ENCODE measurements at regions not wholly inside any gene's neighbourhood (a gene's known extent, or its start where the extent isn't known, plus 50 kb on each side); places are given as distances from the start of the nearest gene placed in this dataset.
"Not testable (repeated sequence)": the region's sequence is repeated elsewhere in the genome, so short reads cannot be mapped to it uniquely, and the experiment has no call there.

DNA sequence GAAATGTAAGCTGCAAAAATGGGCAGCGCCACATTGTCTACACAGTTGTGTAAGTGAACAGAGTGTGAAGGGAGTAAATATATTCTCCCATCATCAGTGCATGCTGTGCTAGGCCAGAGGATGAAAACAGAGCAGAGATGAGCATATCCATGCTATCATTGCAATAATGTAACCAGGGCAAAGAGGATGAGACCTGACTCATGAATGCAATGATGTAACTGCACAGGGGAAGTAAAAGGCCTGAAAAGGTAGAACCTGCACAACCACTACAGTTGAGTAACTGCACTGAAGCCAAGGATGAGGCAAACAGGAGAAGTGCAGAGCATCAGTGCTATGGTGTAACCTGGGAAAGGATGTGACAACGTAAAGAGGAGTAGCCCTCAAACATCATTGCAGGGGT is 220.4 kb upstream of the FAM47C start:
- no peak for DNase-seq (ENCODE audit: low read depth in 1 of 2, low spot score in 1 of 2)
- in situ Hi-C loops (cut with HindIII; ENCODE audit: low pct_unique_long_range_greater_than_20kb, low sequenced_read_pairs), result no loop called here
- no peak for TF ChIP-seq JUND (IDR thresholded peaks at IDR 0.05; ENCODE audit: low read depth)

- in situ Hi-C loops (cut with HindIII; ENCODE audit: low pct_unique_long_range_greater_than_20kb, low sequenced_read_pairs), result no loop called here
- TF ChIP-seq JUND (IDR thresholded peaks at IDR 0.05; ENCODE audit: low read depth), result no peak
- no peak for DNase-seq (ENCODE audit: low read depth in 1 of 2, low spot score in 1 of 2)
Measured at GRCh38 chrX:36803151-36803550, 205.0 kb upstream of the FAM47C start.

- DNase-seq (ENCODE audit: low read depth in 1 of 2, low spot score in 1 of 2), result no peak
- no peak for TF ChIP-seq JUND (IDR thresholded peaks at IDR 0.05; ENCODE audit: low read depth)
- in situ Hi-C loops (cut with HindIII; ENCODE audit: low pct_unique_long_range_greater_than_20kb, low sequenced_read_pairs), result no loop called here
Measured at GRCh38 chrX:36804066-36804465, 204.1 kb upstream of the FAM47C start.

DNA sequence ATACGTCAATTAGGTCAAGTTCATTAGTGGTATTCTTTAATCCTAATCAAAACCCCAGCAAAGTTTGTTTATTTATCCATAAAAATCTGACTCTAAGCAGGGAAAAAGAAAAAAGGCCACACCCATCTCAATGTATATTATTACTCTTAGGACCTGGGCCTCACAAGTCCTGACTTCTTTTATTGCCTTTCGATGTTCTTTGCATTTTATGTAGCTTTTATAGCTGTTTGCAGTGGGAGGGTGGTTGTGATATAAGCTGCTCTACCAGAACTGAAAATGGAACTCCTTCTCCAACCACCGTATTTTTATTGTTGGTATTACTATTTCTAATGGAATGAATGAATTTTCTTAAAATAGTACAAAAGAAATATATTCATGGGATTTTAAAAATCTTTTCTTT is 163.3 kb upstream of the FAM47C start:
- DNase-seq (ENCODE audit: low read depth in 1 of 2, low spot score in 1 of 2), result no peak
- in situ Hi-C loops (cut with HindIII; ENCODE audit: low pct_unique_long_range_greater_than_20kb, low sequenced_read_pairs), result no loop called here
- no peak for TF ChIP-seq JUND (IDR thresholded peaks at IDR 0.05; ENCODE audit: low read depth)

DNA sequence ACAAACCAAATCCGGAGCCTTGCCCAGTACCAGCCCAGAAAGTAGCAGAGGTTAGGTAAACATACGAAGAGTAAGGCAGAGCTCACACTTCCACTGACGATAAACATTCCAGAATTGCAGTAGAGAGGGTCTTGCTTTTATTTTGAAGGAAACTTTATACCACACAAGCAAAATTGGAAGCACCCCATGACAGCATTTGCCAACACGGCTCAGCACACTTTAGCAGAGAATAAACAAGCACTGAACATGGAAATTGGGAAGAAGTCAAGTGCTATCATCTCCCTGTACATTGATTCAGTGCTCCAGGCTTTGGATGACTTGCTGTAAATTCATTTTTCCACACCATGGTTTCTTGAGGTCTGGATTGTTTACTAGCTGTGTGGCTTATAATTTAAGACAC is 160.7 kb upstream of the FAM47C start:
- in situ Hi-C loops (cut with HindIII; ENCODE audit: low pct_unique_long_range_greater_than_20kb, low sequenced_read_pairs), result no loop called here
- no peak for DNase-seq (ENCODE audit: low read depth in 1 of 2, low spot score in 1 of 2)
- TF ChIP-seq JUND (IDR thresholded peaks at IDR 0.05; ENCODE audit: low read depth), result no peak

GRCh38 chrX:36849407-36849806 is 158.8 kb upstream of the FAM47C start:
- no peak for DNase-seq (ENCODE audit: low read depth in 1 of 2, low spot score in 1 of 2)
- no peak for TF ChIP-seq JUND (IDR thresholded peaks at IDR 0.05; ENCODE audit: low read depth)
- in situ Hi-C loops (cut with HindIII; ENCODE audit: low pct_unique_long_range_greater_than_20kb, low sequenced_read_pairs), result no loop called here

GRCh38 chrX:36856849-36857248 is 151.3 kb upstream of the FAM47C start:
- TF ChIP-seq JUND (IDR thresholded peaks at IDR 0.05; ENCODE audit: low read depth), result no peak
- in situ Hi-C loops (cut with HindIII; ENCODE audit: low pct_unique_long_range_greater_than_20kb, low sequenced_read_pairs), result no loop called here
- no peak for DNase-seq (ENCODE audit: low read depth in 1 of 2, low spot score in 1 of 2)

- TF ChIP-seq JUND (IDR thresholded peaks at IDR 0.05; ENCODE audit: low read depth), result no peak
- in situ Hi-C loops (cut with HindIII; ENCODE audit: low pct_unique_long_range_greater_than_20kb, low sequenced_read_pairs), result no loop called here
- DNase-seq (ENCODE audit: low read depth in 1 of 2, low spot score in 1 of 2), result no peak
Measured at GRCh38 chrX:36859231-36859630, 148.9 kb upstream of the FAM47C start.

DNA sequence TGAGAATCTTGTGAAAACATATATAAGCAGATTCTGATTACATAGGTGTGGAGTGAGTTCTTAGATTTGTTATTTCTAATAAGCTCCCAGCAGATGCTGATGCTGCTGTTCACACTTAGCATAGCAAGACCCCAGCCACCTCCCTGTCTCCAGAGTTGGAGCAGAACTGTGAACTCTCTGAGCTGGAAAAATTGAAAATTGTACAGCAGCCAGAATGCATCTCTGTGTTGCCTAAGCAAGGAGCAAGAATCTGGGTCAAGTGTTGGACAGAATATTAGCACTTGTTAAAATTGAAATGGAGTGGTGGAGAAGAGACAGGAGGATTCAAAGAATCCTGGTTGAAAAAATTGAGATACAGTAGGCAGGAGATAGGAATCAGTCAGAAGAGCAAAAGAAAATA is 146.6 kb upstream of the FAM47C start:
- in situ Hi-C loops (cut with HindIII; ENCODE audit: low pct_unique_long_range_greater_than_20kb, low sequenced_read_pairs), result no loop called here
- DNase-seq (ENCODE audit: low read depth in 1 of 2, low spot score in 1 of 2), result no peak
- no peak for TF ChIP-seq JUND (IDR thresholded peaks at IDR 0.05; ENCODE audit: low read depth)

DNA sequence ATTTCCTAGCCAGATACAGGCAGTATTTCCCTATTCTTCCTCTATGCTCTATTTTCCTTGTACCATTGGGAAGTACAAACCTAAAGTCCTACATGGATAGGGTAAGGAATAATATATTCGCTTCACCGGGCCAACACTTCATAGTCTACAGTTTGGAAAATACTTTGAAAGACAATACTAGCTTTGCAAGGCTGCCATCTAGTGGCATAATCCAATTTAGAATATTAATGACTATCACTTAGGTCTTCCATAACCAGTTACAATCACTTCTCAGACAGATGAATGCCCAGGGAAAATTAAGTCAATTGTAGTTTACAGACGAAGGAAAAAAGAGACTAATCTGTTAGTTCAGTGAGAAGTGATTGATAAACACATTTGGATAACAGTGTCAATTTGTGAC is 141.0 kb upstream of the FAM47C start:
- peak in 1 of 2 experiments; percentile 56 for DNase-seq (ENCODE audit: low read depth in 1 of 2, low spot score in 1 of 2)
- in situ Hi-C loops (cut with HindIII; ENCODE audit: low pct_unique_long_range_greater_than_20kb, low sequenced_read_pairs), result no loop called here
- TF ChIP-seq JUND (IDR thresholded peaks at IDR 0.05; ENCODE audit: low read depth), result no peak

GRCh38 chrX:36868592-36868991 is 139.6 kb upstream of the FAM47C start:
- in situ Hi-C loops (cut with HindIII; ENCODE audit: low pct_unique_long_range_greater_than_20kb, low sequenced_read_pairs), result no loop called here
- DNase-seq (ENCODE audit: low read depth in 1 of 2, low spot score in 1 of 2), result no peak
- no peak for TF ChIP-seq JUND (IDR thresholded peaks at IDR 0.05; ENCODE audit: low read depth)

DNA sequence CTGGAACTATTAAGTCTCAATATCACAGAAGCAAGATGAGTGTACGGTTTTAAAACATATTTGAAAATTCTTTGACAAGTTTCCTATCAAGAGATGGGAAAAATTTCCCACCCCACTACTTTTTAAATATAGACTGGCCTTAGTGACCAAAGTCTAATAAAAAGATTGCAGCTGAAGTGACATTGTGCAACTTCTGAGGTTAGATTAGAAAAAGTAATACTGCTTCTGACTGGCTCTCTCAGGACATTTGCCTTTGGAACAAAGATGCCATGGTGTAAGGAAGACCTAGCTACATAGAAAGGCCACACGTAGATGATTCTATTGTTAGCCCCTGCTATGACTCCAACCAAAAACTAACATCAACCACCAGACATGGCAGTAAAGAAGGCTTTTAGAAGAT is 138.7 kb upstream of the FAM47C start:
- in situ Hi-C loops (cut with HindIII; ENCODE audit: low pct_unique_long_range_greater_than_20kb, low sequenced_read_pairs), result no loop called here

DNA sequence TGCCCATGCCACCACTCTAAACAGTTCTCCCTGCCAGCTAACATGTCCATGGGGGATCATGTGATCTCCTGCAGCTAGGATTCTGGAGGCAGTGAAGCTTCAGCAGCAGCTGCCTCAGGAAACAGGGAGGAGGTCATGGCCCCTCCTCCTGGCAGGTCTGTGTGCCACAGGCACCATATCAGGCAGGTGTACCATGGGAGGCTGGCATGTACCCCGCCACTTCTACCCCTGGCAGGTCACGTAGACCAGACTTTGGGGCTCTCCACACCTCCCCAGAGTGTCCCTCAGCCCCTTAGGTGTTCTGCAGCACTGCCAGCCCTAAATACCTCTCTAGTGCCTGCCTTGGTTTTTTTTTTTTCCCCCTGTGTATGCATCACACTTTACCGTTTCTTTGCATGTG is 110.5 kb upstream of the FAM47C start:
- in situ Hi-C loops (cut with HindIII; ENCODE audit: low pct_unique_long_range_greater_than_20kb, low sequenced_read_pairs), result no loop called here
- no peak for DNase-seq (ENCODE audit: low read depth in 1 of 2, low spot score in 1 of 2)
- TF ChIP-seq JUND (IDR thresholded peaks at IDR 0.05; ENCODE audit: low read depth), result no peak

More for the DNA sequence above, 138.7 kb upstream of the FAM47C start:
- no peak for DNase-seq (ENCODE audit: low read depth in 1 of 2, low spot score in 1 of 2)
- TF ChIP-seq JUND (IDR thresholded peaks at IDR 0.05; ENCODE audit: low read depth), result no peak

DNA sequence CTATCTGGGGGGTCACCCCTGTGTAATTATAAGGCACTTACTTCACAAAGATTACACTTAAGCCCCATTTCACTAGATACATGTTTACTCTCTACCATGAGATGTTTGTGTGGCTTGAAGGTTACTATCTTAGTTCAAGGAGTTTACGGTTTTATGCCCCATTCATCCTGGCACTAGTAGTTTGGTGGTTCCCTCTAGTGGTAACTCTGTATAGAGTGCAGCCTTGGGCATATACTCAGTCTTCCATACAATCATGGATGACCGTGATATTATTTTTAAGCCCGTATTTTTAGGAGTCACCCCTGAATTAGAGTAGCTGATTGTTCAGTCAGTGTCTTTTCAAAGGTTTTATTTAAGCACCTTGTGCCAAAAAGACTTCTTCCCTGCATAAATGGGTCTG is 109.9 kb upstream of the FAM47C start:
- DNase-seq (ENCODE audit: low read depth in 1 of 2, low spot score in 1 of 2), result peak; percentile 1 to 37
- TF ChIP-seq JUND (IDR thresholded peaks at IDR 0.05; ENCODE audit: low read depth), result no peak
- in situ Hi-C loops (cut with HindIII; ENCODE audit: low pct_unique_long_range_greater_than_20kb, low sequenced_read_pairs), result no loop called here

GRCh38 chrX:36904561-36904960 is 103.6 kb upstream of the FAM47C start:
- DNase-seq (ENCODE audit: low read depth in 1 of 2, low spot score in 1 of 2); in situ Hi-C loops (cut with HindIII; ENCODE audit: low pct_unique_long_range_greater_than_20kb, low sequenced_read_pairs): not testable (repeated sequence)

Data from T47D (cell line).